HEK293T (cell line): ENCODE measurements at regions not wholly inside any gene's neighbourhood (a gene's known extent, or its start where the extent isn't known, plus 50 kb on each side); places are given as distances from the start of the nearest gene placed in this dataset.

Experiments used
- BHLHE40 ChIP-seq: fragments of 450-650 bp; IDR thresholded peaks from 2 replicates; pipeline ENCODE4 v1.6.1; 2016; ENCODE audit warnings: mild to moderate bottlenecking, moderate library complexity, borderline replicate concordance
- ELF4 ChIP-seq: fragments of 450-650 bp; IDR thresholded peaks from 2 replicates; pipeline ENCODE4 v1.6.1; 2017; ENCODE audit warnings: antibody characterized with exemption
- FOXK2 ChIP-seq: fragments of 450-650 bp; IDR thresholded peaks from 2 replicates; pipeline ENCODE4 v1.6.1; 2016; ENCODE audit warnings: mild to moderate bottlenecking
- FOXM1 ChIP-seq: fragments of 450-650 bp; IDR thresholded peaks from 2 replicates; pipeline ENCODE4 v1.6.1; 2017; ENCODE audit warnings: mild to moderate bottlenecking, borderline replicate concordance

GRCh38 chr12:127664901-127665300 is 602.1 kb upstream of the TMEM132C start:
- TF ChIP-seq FOXK2 (no peak), BHLHE40 (no peak), FOXM1 (no peak), ELF4 (no peak)
